HK-2 (cell line): ENCODE measurements at regions not wholly inside any gene's neighbourhood (a gene's known extent, or its start where the extent isn't known, plus 50 kb on each side); places are given as distances from the start of the nearest gene placed in this dataset.

Source experiments
- DNase-seq: peaks from one replicate; pipeline ENCODE4 v3.0.0-alpha.2; 2018; ENCODE audit not compliant: unreplicated experiment

DNA sequence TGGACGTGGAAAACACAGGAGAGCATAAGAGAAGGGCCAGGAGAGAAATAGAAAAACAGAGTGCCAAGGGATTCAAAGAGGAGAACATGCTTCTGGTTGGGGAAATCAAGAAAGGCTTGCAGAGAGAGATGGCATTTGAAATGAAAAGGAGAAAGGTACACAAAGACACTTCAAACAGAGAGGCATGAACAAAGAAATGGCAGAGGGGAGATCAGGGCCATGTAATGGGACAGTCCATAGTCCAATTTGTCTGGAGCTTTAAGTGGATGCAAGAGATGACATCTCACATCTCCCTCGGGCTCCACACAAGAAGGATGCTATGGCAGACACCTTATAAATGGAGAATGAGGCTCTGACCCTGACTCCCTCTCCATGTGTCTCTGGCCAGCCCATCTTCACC, 331.1 kb downstream of the MLLT3 start:
- no peak for DNase-seq

DNA sequence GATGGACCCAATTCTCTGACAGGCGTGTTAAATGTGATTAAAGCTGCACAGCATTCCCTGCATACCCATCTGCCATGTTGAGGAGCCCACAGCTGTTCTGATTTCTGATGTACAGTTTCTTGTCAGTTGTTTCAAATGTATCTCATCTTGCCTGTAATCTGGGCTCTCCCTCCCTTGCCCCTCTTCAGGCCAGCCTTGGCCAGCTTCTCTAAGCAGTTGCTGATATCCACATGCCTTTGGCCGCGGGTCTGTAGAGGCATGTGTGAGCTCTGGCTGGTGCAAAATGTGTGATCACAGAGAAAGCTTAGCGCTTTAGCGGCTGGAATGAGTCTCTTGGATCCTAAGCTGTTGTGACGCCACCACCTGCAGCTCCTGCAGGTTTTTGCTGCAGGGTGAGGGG, 332.0 kb downstream of the MLLT3 start:
- no peak for DNase-seq

DNA sequence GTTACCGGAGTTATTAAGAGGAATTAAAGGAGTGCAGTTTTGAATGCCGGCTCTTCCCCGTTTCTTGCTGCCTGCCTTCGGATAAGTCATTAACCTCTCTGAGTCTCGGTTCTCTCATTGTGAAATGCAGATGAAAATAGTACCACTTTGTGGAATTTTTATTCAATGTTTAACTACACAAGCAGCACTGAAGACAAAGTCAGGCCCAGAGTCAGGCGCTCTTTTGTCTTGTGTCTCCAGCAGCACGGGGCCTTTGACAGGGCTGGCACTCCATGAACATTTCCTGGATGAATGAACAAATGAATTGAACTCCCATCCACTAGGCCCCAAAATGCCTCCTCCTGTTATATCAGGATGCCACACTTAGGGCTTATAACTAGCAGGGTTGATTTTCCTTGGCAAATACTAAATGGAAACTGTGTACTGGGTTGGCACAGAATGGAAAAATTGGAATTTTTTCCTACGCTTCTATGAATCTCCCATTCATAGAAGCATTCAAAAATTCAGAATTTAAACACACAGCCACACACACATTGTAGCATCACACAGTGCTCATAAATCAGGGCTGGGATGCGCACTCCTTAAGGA, 332.8 kb downstream of the MLLT3 start:
- DNase-seq = no peak

DNA sequence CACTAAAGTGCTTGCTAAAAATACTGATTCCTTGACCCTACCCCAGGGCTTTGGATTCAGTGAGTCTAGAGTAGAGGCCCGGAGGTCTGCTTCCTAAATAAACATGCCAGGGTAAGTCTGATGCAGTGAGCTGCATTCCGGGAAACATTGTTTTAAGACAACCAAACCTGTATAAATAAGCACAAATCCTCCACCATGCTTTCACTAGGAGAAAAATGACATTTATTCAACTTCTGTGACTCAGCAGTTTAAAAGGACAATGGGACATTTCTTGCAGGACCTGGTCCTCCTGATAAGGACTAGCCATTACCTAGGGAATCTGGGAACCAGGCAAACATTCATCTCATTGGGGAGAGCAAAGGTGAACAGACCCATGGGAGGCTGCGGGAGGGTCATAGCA, 335.3 kb downstream of the MLLT3 start:
- no peak for DNase-seq

DNA sequence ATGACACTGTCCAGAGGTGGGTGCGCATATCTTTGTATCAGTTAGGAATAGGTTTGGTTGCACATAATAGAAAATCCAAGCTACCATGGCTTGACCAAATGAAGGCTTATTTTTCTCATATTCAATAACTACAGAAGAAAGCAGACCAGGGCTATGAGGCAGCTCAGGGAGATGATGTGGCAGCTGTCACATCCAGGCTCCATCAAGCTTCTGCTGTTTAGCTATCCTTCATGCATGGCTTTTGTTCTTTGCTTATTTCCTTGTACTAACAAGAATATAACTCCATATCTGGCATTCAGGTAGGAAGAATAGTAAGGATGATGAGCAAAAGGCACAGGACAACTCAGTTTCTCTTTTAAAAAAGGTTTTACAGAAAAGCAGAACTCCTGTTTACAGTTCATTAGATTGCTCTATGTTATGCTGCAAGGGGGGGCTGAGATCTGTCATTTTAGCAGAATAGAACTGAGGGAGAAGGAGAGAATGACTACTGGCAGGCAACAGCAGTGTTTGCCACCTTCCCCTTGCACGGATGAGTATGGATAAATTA, 336.1 kb downstream of the MLLT3 start:
- DNase-seq = no peak

DNA sequence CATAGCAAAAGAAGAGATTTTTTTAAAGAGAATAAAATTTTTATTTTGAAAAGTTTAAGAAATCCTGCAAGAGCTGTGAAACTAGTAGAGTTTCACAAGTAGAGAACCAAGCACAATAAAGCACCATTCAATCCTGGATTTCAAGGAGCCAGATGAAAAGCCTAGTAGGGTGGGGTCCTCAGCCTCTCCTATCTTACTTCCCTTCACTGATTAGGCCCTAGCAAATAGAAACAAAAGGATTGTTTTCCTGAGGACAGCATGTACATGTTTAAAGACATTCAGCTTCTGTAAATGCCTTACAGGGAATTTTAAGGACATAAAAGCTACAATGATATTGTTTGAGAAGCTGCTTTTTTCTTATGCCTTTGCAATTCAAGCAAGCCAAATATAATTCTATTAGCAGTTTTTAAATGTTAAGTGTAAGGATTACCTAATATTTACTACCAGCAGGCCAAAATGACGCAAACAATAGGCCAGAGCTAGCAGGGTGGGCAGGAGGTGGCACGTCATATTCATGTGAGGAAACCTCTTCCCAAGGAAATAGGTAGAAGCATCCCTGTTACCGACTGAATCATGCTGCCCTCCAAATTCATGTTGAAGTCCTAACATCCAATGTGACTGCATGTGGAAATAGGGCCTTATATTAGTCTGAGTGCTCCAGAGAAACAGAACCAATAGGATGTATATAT, 337.6 kb downstream of the MLLT3 start:
- DNase-seq = no peak

DNA sequence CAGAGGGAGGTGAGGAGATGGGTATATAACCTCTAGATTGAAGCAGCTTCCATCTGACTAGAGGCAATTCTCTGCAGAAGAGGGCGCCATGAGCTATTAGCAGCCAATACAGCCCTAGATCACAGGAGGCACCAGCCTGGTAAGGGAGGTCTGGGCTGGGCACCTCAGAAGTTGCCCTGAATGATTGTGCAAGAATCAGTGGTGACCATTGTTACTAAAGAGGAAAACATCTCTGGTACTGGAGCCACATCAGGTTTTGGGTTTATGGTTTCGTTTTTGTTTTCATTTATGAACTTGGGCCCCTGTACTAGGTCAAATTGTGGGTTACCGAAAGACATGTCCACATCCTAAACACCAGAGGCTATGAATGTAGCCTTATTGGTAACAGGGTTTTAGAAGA, 342.0 kb downstream of the MLLT3 start:
- no peak for DNase-seq

DNA sequence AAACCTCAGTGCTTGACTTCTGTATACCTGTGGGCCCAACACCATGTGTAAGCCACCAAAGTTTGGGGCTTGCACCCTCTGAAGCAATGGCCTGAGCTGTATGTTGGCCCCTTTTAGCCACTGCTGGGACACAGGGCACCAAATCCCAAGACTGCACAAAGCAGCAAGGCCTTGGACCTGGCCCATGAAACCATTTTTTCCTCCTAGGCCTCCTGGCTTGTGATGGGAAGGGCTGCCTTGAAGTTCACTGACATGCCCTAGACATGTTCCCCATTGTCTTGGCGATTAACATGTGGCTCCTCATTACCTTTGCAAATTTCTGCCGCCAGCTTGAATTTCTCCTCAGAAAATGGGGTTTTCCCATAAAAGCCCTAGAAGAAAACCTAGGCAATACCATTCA, 345.5 kb downstream of the MLLT3 start:
- no peak for DNase-seq

- DNase-seq = no peak
Observed at GRCh38 chr9:20271723-20272122, 350.6 kb downstream of the MLLT3 start.

DNA sequence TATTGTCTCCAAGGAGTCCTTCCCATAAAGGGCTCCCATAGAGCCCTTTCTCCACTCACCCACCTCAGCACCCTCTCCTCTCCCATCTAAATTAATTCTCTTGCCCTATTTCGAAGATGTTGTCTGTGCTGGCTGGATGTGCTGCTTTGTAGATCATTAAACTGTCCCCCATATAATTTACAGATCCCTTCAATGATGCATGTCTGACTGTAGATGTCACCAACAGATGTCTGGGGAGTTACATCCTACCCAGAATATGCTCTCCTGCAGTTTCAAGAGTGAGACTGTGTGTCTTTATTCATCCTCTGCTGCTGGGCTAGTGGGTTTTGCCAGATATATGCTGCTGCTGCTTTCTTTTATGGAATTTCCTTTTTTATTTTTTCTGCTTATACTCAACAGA, 351.2 kb downstream of the MLLT3 start:
- DNase-seq = no peak

GRCh38 chr9:20270161-20270560, 352.1 kb downstream of the MLLT3 start:
- no peak for DNase-seq

DNA sequence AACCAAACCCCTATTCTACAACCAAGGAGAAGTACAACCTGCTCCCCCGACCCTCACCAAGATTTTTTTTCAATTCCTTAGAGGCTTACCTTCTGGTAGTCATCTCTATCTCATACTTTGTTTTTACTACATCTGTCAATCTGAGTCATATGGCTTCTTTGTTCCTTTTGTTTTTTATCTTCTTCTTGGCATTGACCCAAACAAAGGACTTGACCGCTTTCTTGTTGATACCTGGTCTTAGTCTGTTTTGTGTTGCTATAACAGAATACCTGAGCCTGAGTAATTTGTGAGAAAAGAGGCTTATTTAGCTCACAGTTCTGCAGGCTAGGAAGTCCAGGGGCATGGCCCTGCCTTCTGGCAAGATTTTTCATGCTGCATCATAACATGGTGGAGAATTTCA, 352.7 kb downstream of the MLLT3 start:
- no peak for DNase-seq

DNA sequence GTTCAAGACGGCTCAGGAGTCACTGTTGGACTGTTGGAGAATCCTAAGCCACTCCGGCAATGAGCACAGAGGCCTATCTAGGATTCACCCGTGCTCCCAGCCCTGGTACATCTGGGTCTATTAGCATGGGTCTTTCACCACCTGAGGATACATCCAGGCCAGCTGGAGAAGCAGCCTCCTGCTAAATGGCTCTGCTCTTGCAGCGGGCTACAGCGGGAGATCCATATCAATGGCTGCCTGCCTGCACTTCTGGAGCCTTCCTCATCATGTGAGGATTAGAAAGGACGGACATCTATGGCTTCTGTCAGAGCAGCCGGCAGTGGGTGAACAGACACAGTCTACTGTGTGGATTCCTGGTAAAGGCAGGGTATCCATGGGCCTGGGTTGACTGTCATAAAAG, 357.4 kb downstream of the MLLT3 start:
- DNase-seq = no peak

DNA sequence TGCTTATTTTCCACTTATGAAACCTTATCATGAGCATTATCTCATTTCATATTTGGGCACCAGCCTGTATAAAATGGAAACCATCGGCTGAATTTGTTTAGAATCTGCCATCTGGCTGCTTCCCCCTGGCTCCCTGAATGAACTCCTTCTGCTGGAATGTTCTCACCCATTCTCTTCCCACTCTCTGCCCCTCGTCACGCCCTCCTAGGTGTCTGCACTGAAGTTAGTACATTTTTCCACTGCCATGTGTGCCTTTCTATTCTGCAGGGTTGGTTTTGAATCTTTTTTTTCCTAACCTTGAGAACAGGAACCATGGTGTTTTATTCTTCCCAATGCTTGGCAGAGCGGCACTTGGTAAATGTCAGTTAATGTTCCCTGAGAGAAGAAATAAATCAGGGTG, 359.7 kb downstream of the MLLT3 start:
- no peak for DNase-seq

DNA sequence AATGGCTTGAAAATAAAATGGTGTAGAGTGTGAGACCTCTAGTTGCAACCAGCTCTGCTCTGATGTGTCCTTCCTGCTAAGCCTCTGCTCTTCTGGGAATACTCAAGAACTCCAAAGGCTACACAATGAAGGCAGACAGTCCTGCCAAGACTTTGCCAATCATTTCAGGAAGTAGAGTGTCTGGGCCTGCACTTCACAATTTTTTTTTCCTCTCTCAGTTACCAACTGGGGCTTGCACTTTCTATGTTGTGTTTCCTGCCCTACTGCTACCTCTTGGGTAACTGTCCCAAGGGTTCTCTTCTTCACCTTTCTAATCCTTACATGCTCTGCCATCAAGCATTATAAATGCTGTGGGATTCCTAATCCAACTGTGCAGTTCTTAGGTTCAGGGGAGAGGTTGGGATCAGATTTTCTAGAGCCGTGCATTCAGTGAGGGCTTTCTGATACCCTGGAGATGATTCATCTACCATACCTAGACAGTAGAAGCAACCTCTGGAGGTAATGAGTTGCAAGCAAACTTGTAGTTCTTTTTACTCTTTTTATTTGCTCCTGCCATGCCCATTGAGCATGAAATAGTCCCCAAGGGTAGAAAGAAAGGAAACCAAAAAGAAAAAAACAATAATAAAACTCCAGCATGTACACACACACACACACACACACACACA, 365.9 kb downstream of the MLLT3 start:
- DNase-seq = no peak

DNA sequence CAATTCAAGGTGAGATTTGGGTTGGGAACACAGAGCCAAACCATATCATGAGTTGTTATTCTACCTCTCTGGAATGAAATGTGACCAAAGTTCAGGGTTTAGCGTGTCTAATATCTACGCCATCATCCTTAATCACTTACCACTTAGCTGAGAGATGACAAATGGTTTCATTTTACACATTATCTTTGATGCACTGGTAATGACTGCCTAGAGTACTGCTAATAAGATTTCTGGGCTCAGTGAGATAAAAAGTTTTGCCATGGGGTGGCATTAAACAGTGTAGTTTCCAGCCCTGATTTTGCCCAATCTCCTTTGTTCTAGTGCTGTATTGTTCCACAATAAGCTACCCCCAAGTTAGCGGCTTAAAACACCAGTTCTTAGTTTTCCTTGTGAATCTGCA, 367.2 kb downstream of the MLLT3 start:
- no peak for DNase-seq

- DNase-seq = no peak
Observed at GRCh38 chr9:20253635-20254034, 368.7 kb downstream of the MLLT3 start.

DNA sequence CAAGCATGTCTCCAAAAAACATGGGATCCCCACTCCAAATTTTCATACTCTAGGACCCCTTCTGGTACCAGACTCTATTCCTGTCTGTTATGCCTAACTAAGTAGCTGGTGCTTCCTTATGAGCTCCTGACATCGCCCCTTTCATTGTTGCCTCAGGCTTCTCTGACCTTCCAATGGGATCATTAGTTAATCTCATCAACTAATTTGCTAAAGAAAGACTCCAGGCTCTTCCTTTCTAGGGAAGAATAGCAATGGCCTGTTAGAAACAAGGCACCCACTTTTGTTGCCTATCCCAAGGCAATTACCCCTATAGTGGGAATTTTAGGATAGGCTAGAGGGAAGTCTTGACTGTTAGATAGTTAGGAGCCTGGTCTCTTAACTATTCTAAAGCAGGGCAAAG, 369.5 kb downstream of the MLLT3 start:
- DNase-seq = no peak

DNA sequence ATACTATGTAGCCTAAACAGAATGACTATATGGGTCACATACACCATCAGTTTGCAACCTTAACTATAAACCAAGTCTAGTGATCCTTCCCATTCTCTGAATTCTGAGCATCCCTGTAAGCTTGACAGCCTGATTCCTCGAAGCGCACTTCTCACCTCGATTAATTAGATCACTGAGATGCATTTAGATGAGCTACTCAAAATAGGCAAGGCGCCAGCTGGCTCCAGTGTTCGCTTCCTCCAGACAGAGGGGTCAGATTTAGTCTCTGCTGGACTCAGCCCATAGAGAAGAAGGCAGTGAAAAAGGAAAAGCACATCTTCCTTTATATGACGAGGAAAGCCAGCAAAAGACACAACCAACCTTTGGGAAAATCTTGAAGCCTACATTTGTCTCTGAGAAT, 371.5 kb downstream of the MLLT3 start:
- DNase-seq = no peak

DNA sequence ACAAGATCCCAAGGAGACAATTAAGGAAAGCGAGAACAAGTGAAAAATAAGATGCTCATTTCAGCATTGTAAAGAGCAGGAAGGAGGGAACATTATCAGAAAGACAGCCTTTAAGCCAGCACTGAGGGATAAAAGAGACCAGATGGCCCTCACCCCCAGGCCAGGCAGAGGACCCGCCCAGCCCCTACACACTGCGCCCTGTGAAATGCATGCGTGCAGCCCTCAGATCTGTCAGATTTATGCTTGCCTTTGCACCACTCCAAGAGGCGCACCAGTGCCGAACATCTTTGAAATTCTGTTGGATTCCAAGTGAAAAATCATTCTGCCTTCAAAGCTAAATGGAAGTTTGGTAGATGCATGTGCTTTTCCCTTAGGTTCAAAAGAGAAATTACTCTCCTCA, 378.0 kb downstream of the MLLT3 start:
- no peak for DNase-seq

GRCh38 chr9:20243841-20244240, 378.5 kb downstream of the MLLT3 start:
- no peak for DNase-seq

DNA sequence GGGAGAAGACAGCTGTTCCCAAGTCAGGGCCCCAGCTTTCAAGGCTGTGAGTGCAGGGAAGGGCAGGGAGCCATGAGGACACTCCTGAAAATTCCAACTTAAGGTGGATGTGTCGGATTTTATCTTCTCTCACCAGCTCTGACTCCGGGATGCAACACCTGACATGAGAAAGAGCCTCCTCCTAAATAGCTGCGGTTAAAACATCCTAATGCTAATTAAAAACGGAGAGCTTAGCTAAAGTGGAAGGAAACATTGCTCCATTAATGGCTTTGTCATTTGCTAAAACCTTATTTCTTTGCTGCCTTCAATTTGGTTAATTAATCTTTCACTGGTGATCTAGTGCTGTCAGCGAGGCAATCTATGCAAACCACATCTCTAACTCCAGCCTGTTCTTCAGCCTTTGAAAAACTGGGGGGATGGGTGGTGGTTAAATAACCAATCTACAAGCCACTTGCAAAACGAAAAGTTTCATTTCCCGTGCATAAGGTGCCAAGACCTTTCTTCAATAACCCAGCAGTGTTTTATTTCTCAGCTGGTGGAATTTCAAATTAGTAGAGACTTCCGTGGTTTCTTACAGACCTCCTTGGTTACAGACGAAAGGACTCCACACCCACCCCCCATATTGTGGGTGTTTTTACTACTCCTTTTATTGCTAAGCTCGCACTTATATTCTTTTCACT, 379.6 kb downstream of the MLLT3 start:
- DNase-seq = no peak

- DNase-seq = no peak
Observed at GRCh38 chr9:20240498-20240897, 381.8 kb downstream of the MLLT3 start.
